CD4-positive, alpha-beta T cell treated with Interleukin-12 subunit alpha and Interleukin-12 subunit beta, for 1 hour (primary cell): ENCODE measurements at regions not wholly inside any gene's neighbourhood (a gene's known extent, or its start where the extent isn't known, plus 50 kb on each side); places are given as distances from the start of the nearest gene placed in this dataset.

Experiments used
- DNase-seq: peaks from one replicate; pipeline ENCODE4 v3.0.0-alpha.2; 2020

- no peak for DNase-seq
These were observed 1312.2 kb upstream of the ACVR2A start for GRCh38 chr2:146532509-146533147.

- DNase-seq = no peak
These were observed 1312.8 kb upstream of the ACVR2A start for GRCh38 chr2:146532009-146532408.

- DNase-seq = no peak
These were observed 1313.9 kb upstream of the ACVR2A start for GRCh38 chr2:146530886-146531285.

- DNase-seq = no peak
These were observed 1317.7 kb upstream of the ACVR2A start for GRCh38 chr2:146527166-146527565.

- no peak for DNase-seq
These were observed 1321.6 kb upstream of the ACVR2A start for GRCh38 chr2:146523196-146523595.

GRCh38 chr2:146506851-146507250, 1338.0 kb upstream of the ACVR2A start:
- DNase-seq = no peak

- no peak for DNase-seq
These were observed 1341.5 kb upstream of the ACVR2A start for GRCh38 chr2:146503366-146503765.

GRCh38 chr2:146496248-146496647, 1348.6 kb upstream of the ACVR2A start:
- no peak for DNase-seq

- DNase-seq = no peak
These were observed 1355.4 kb upstream of the ACVR2A start for GRCh38 chr2:146489386-146489785.

- DNase-seq = no peak
These were observed 1363.2 kb upstream of the ACVR2A start for GRCh38 chr2:146481629-146482028.

GRCh38 chr2:146477383-146477782, 1367.4 kb upstream of the ACVR2A start:
- no peak for DNase-seq

GRCh38 chr2:146468578-146468977, 1376.3 kb upstream of the ACVR2A start:
- no peak for DNase-seq

- no peak for DNase-seq
These were observed 1377.4 kb upstream of the ACVR2A start for GRCh38 chr2:146467425-146467824.

GRCh38 chr2:146465460-146465859, 1379.4 kb upstream of the ACVR2A start:
- DNase-seq = no peak

GRCh38 chr2:146461068-146461467, 1383.8 kb upstream of the ACVR2A start:
- no peak for DNase-seq

- DNase-seq = no peak
These were observed 1386.2 kb upstream of the ACVR2A start for GRCh38 chr2:146458585-146458984.

- DNase-seq = no peak
These were observed 1387.6 kb upstream of the ACVR2A start for GRCh38 chr2:146457221-146457620.

- DNase-seq = no peak
These were observed 1389.5 kb upstream of the ACVR2A start for GRCh38 chr2:146455325-146455724.

GRCh38 chr2:146451972-146452371, 1392.9 kb upstream of the ACVR2A start:
- no peak for DNase-seq

- no peak for DNase-seq
These were observed 1394.7 kb upstream of the ACVR2A start for GRCh38 chr2:146450131-146450530.

GRCh38 chr2:146444987-146445386, 1399.8 kb upstream of the ACVR2A start:
- no peak for DNase-seq

- no peak for DNase-seq
These were observed 1400.7 kb upstream of the ACVR2A start for GRCh38 chr2:146444085-146444484.

- DNase-seq = no peak
These were observed 1406.6 kb upstream of the ACVR2A start for GRCh38 chr2:146438246-146438645.

- no peak for DNase-seq
These were observed 1407.1 kb upstream of the ACVR2A start for GRCh38 chr2:146437712-146438111.

- no peak for DNase-seq
These were observed 1411.5 kb upstream of the ACVR2A start for GRCh38 chr2:146433116-146433875.
